NK-92 treated with Interleukin-12 subunit alpha and Interleukin-12 subunit beta, amount 100 ng/mL, for 24 hours (cell line): ENCODE measurements at regions not wholly inside any gene's neighbourhood (a gene's known extent, or its start where the extent isn't known, plus 50 kb on each side); places are given as distances from the start of the nearest gene placed in this dataset.
"Not testable (repeated sequence)": the region's sequence is repeated elsewhere in the genome, so short reads cannot be mapped to it uniquely, and the experiment has no call there.

Source experiments
- DNase-seq: peaks from one replicate; lab custom pipeline; 2025; lab: John Stamatoyannopoulos, UW

DNA sequence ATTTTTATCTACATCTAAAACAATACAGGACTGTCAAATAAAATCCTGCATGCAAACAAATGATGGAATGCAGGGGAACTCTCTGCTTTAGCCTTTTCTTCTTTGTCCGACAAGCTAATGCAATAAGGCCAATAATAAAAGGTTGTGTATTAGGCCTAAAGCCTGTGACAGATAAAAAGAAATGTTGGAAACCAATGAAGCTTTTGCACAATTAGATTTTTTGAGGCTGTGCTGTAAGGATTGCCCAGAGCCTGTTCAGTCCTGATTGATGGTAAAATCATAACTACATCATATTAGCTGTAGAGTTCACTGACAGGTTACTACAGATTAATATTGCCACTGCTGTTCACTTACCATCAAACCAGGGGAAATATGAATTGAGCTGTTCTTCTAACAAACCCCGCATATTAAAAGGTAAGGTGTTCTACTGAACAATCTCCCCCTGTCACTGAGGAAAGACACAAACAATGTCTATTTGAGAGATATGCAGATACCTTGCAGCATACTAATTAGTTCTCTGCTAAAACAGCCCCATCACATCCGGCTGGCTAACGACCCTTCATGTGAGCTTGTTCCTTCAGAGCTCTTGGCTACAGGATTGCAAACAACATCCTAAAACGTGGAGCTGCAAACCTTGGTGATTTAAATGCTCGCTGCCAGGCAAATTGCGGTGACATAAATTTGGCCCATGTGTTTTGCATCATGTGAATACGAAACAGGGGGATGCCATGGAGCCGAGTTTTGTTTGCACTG is 305.4 kb downstream of the MTX2 start:
- no peak for DNase-seq

DNA sequence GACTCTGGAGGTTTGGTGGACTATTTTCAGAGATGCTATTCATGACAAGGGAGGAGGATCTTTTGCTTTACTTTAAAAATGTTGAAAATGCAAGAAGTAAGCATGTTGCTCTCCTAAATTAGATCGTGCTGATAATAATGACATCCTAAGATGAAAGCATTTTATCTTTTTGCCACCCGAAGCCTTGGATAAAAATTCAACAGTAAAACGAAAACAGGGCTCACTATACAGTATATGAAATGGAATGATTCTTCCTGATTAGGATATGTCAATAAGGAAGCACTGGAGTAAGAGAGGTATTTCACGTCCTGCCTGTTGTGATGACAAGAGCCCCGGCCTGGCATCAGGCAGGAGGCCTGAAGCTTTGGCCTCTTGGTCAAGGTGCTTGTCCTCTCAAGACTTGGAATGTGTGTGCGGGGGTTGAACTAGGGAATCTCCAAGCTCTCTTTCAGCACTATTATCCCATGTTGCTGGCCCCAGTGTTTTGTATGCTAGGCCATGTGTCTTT is 306.0 kb downstream of the MTX2 start:
- no peak for DNase-seq

DNA sequence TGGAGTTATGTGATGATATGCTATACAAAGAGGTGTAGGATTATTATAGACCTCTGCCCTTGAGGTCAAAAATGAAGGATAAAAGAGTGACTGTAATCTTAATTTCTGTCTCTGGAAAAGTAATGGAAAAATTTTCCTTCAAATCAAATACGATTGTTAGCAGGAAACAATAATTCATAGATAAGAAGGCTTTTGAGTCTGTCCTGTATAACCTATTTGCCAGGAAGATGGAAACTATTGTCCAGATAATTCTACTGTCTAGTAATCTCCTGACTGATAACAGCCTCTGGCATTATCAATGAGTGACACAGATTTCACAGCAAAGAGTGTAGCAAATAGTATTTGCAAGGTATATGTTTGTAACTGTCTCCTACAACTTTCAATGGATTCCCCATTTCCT is 307.8 kb downstream of the MTX2 start:
- no peak for DNase-seq

DNA sequence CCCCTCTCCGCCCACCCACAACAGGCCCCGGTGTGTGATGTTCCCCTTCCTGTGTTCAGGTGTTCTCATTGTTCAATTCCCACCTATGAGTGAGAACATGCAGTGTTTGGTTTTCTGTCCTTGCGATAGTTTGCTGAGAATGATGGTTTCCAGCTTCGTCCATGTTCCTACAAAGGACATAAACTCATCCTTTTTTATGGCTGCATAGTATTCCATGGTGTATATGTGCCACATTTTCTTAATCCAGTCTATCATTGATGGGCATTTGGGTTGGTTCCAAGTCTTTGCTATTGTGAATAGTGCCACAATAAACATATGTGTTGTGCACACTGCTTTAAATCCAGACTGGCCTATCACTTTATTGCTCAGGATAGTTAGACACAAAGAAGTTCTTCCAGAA is 309.1 kb downstream of the MTX2 start:
- not testable (repeated sequence) for DNase-seq

DNA sequence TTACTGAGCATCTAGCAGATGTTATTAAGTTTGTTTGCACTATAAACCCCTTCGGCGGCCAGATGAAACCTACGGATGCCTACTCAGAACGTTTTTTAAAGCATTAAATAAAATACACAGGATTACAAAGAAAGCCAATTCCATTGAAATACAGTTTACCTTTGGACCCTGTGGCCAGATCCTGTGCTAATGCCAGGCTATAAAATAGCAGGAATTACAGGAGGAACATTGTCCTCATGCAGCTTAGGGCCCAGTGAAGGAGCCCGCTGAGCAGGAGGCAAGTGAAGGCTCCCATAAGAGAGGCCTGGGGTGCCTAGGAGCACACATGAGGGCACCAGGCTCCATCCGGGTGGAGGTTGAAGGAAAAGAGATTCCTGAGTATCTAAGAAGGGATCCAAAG is 310.4 kb downstream of the MTX2 start:
- DNase-seq: no peak

DNA sequence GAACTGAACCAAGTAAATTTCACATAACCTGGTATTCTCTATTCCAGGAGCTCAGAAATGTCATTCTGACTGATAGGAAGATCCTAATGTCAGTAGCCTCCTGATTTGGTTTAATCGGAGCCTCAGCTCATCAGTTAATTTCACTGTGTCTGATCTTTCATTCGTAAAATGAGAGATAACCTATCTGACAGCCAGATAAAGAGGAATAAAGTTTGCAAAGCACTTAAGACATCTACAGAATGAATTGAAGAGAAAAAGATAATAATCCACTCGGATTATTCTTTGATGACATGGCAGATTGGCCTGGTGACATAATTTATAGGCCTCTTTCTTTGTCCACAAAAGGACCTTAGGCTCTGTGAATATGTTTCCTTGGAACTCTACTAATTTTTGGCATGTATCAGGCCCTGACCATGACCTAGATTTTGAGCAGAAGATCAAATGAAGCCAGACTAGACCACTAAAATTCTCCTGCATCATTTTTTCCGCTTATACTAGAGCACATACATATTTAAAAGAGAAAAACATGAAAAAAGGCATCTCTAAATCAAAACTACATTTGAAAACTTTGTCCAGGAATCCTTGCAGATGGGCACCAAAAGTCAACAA is 312.4 kb downstream of the MTX2 start:
- DNase-seq: no peak

DNA sequence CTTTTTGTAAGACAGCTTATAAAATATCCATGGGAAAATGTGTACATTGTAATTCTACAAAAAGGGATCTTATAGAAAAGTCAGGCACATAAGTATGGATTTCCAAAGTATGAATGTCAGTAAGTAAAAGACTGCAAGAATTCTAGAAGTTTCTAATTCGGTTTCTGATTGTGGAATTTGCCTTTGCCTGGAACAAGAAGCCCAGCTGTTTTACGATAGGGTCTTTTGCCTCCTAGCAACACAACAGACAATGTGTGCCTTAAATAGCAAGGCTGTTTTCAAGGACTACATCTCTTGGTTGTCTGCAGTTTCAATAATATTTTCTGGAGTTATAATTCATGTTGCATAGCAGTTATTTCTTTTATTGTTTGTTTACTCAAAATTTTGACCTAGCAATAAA is 312.9 kb downstream of the MTX2 start:
- no peak for DNase-seq

DNA sequence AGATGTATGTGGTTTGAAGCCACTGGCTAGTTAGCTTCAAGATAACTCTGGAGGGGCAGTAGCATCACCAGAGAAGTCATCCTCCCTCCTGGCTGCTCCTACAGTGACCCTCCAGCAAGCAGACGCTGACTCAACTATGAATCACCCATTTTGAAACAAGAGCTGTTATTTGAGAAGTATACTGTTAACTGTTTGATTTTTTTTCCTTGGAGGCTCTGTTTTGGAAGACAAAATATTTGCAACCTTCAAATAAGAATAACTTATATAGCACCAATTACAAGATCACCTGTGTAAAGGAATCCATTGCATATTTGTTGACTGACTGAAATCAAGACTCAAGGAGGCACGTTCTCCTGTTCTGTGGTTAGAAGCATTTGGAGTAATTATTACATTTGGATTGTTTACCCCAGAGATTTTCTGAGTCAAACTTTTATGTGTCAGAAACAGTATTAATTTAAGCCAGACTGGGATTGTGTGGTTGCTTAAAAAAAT is 313.8 kb downstream of the MTX2 start:
- DNase-seq: peak; percentile 6

DNA sequence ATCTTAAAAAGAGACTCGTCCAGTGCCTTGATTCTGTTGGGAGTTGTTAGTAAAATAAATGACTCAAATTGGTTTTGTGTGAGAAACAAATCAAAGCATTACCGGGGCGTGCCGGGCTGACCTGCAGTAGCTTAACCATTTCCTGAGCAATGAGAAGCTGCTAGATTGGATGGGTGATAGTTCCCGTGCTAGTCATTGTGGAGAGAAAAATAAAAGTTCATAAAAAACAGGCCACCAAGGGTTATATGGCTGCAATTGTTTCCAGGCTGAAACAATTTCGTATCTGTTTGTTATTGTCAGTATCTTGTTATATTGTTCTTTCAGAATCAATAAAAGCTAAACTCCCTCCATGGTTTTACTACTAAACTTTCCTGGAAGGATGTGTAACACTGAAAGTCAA is 314.4 kb downstream of the MTX2 start:
- no peak for DNase-seq

DNA sequence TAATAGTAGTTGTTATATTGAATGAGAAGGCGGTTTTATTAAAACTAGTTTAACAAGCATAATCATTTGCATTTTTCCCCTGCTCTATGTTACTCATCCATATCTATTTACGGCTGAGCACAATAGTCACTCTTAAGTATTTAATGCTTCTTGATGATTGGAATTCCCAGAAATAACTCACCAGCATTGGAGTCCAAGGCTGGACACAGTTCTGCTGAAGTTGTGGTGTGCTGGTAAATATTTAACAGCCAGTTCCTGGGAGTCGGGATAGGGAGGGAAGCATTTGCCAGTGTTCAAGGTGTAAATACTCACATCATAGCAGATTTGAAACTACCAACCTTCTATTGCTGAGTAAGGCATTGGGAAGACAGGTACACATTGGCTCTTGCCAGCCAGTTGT is 315.1 kb downstream of the MTX2 start:
- DNase-seq: no peak

DNA sequence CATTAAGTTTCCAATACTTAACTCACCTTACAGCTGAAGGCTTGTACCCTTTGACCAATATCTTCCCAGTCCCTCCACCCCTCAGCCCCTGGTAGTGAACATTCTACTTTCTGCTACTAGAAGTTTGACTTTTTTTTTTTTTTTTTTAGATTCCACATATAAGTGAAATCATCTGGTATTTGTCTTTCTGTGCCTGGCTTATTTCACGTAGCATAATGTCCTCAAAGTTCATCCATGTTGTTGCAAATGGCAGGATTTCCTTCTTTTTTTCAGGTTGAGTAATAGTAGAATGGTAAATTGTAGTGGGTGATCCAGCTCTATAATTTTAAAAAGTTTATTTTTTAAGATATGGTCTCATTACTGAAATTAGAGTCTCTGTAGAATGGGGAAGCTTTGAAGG is 316.0 kb downstream of the MTX2 start:
- no peak for DNase-seq

DNA sequence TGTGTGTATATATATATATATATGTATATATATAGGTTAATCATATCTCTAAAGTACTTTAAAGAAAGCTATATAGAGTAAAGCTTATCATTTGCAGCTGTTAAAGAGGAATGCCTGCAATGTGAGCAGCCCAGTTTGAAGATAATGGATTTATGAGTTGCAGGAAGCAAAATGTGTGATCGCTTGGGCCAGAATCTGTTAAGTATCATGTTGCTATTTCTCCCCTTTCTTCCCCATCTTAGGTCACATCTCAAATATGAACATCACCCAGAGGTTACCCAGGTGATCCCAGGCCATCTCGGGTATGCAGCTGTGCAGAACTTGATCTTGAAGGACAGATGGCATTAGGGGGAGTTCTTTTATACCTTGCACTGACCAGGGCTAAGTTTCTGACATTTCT is 316.5 kb downstream of the MTX2 start:
- DNase-seq: no peak

DNA sequence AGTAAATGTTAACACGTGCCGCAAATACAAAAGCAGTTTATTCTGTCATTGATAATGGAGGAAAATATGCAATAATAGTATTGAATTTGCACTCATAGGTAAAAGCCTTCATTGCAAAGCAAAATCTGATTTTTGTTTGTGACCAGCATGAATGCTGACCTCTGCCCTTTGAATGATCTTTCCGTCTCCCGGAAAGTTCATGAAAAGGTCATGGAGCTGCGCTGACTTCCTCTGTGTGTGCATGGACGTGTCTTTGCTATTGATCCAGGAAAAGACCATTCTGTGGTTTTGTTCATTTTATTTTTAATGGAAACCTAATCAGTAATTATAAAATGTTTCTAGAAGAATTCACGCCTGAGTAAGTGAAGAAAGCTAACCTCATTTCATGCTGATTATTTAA is 320.0 kb downstream of the MTX2 start:
- DNase-seq: no peak

DNA sequence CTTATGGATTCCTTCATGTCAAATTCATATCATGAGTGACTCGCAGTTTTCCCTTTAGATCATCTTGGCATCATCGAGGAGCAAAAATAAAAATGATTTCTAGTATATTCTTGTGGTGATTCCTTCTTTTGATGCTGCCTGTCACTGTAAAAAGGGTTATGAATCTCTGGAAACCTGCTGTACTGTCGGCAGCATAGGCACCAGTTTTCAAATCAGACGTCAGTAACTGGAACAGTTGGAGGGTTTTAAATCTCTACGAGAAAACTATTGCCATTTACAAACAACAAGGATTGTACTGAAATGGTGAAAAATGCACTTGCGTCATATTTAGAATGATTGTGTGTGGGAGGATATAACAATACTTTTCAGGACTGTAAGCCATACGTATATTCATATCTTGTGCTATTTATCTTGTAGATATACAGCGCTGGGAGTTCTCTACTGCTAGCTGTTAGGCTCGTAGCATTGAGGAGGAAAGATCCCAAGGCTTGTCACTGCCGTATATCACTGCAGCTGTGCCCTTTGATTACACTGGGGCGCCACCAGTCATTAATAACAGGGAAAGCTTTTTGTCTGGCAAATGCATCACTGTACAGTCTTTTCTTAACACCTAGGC is 320.7 kb downstream of the MTX2 start:
- no peak for DNase-seq

DNA sequence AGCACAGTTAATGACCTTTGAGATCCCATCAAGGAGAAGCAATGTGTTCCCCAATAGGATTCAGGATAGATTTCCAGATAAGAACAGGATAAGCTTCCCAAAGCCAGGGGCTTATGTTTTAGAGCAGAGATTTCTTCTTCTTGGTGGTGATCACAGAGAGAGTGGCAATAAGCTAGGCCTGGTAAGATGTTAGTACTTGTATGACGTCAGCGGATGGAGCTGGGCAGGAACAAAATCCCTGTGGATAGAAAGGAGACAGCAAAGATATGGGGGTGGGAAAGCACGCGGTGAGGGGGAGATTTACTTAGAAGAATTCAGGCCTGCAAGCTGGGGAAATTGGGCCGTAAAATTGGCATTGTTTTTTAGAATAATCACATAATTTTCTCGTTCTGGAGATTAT is 323.0 kb downstream of the MTX2 start:
- no peak for DNase-seq

DNA sequence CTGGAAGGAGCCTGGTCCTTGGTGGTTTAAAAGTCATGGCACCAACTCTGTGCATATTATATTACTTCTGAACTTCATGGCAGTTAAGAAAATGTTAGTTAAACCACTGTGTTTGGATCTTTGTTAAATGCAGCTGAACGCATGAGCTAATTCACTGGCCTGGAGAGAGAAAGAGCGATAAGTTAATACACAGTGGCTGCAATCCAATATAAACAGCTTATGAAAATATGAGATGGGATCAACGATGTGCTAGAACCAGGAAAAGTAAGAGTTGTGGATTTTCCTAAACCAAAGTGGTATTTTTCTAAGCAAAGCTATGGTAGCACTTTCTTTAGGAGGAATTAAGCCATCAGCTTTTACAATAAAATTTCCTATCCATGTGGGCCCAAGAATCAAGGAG is 326.7 kb downstream of the MTX2 start:
- no peak for DNase-seq

DNA sequence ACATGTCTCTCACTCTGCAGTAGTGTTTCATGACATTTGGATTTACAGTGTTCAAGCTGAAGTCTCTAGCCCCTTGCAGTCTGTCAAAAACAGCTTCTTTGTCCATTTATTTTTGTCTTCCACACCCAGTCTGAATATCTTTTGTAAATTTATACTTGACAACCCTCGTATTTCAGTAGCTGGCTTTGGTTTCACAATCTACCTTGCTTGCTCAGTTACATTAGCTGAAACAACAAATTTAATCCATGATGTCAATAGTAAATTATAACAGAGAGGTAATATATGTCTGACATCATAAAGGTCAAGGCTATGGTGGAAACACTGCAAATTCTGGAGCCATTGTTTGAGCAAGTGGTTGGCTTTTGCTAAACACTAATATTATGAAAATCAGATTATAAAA is 328.7 kb downstream of the MTX2 start:
- no peak for DNase-seq

DNA sequence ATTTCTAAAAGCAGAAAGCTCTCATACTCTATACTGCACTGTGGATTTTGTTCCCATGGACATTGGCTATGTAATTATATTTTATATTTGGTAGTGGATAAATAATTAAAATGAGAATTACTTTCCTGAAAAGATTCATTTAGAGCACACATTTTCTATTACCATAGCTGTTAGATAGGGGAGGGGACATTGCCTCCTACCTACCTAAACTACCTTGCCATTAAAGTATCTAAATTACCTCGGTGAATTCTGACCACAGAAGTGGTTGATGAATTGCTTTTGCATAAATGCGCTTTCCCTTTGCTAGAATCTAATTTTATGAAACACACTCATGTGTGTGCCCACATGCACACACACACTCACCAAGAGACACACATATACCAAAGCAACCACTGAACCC is 329.1 kb downstream of the MTX2 start:
- DNase-seq: no peak

DNA sequence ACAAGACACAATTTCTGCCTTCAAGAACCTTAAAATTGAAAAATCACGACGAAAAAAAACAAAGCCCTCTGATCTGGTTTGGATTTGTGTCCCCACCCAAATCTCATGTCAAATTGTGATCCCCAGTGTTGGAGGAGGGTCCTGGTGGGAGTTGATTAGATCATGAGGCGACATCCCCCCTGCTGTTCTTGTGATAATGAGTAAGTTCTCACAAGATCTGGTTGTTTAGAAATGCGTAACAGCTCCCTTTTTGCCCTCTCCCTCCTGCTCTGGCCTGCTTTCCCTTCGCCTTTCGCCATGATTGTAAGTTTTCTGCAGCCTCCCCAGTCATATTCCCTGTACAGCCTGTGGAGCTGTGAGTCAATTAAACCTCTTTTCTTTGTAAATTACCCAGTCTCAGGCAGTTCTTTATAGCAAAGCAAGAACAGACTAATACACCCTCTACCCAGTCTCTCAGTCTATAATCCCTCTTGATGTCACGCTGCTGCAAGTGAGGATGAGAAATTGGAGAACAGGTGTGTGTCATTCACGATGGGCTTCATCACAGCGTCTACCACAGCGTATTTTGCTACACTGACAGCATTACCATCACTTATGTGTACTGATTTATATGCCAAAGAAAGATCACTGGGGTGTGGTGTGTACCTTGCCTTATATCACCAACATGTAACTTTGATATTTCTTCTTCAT is 330.7 kb downstream of the MTX2 start:
- no peak for DNase-seq

DNA sequence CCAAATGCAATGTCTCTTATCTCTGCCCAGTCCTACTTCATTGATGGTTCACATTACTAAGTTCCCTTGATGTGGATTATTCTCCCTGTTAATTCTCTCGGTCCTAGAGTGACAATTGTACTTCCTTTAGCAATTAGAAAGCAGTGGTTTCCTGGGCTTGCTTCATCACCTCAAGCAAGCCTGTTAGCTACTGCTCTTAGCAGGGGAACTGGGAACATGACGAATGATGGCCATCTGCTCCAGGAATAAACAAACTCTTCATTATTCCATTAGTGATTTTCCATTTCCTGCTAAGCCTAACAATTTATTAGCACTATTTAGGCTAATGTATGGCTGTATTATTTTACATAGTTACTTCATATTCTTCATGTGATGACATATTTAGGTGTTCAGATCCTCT is 331.8 kb downstream of the MTX2 start:
- no peak for DNase-seq

DNA sequence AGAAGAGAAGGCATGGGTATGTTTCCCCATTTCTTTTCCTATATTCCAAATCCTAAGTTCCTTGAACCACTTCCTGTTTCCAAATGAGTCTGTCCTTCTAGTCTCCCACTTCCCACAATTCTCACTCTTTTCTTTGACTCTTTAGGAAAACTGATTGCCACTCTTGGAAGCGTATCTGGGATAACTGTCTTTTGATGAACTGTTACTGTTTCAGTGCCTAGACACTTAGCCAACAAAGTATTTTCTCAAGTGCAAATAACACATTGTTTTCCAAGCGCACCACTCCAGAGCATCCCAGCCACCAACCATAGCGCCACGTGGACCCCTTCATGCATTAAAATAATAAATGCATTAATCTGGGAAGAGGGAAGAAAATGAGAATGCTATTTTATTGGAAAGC is 342.8 kb downstream of the MTX2 start:
- DNase-seq: no peak

DNA sequence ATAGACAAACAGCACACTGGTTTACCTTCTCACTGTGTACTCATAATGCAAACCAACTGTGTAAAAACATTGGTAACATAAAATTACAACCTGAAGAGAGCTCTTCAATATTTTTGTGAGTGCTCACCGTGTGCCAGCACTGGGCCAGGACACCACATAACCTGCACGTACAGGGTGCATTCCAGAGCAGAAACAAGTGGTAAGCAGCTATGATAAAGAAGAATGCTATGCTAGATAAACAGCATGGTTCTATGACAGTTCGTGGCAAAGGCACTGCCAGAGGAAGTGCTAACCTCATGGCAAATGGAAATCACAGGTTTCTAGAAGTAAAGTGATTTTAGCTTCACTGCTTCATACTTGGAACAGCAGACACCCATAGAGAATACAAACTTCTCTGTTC is 343.5 kb downstream of the MTX2 start:
- no peak for DNase-seq
